ENCODE measurements at regions not wholly inside any gene's neighbourhood (a gene's known extent, or its start where the extent isn't known, plus 50 kb on each side); places are given as distances from the start of the nearest gene placed in this dataset.

DNA sequence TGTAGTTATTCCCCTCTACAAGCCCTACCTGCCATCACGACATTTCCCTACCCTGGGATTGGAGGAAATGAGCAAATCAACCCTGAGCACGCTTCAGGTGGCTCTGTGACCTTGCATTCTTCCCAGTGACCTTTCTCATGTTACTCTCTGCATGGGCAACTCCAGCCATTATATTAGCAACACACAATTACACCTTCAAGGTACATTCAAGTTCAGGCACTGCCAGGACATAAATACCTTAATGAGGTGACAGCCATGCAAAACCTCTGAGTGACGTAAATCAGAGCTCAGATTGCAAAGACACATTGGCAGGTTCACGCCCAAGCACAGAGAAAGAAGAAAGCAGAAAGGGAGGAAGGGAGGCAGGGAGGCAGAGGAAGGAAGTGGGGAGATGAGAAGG lies 68.7 kb upstream of the ALK start:
- Histone ChIP-seq H4K20me1 (ENCODE audit: insufficient read depth, low read length) (no peaks in the 10 kb centered on the region), H3K4me2 (ENCODE audit: low read depth, low read length) (no peak overlapping the region), H3K27me3 (ENCODE audit: control insufficient read depth in 1 of 2, insufficient read depth in 2 of 2, low read length in 2 of 2) (peaks cover 0 to 4% of the 10 kb centered on the region in 2 experiments; a peak in 1 of 5 replicates), H3K79me2 (ENCODE audit: insufficient read depth, low read length) (no peaks in the 10 kb centered on the region), H3K4me1 (ENCODE audit: insufficient read depth, low read length) (no peaks in the 10 kb centered on the region), H2AFZ (ENCODE audit: low read length) (no peak overlapping the region), H3K9ac (ENCODE audit: insufficient read depth, low read depth, low read length) (no peak overlapping the region), H3K36me3 (replicated peaks in 1 of 2; ENCODE audit: control insufficient read depth in 1 of 2, insufficient read depth in 2 of 2, low read length in 2 of 2) (no peaks in the 10 kb centered on the region), H3K4me3 (replicated peaks in 1 of 3; ENCODE audit: insufficient read depth in 1 of 3, low read depth in 2 of 3, low read length in 3 of 3) (no peak overlapping the region), H3K9me3 (ENCODE audit: low read length) (no peaks in the 10 kb centered on the region), H3K27ac (ENCODE audit: extremely low read length, insufficient read depth, low read length) (no peak overlapping the region)
- 9% methylated on average over 4 of the region's 4 CpGs for WGBS (ENCODE audit: low lambda C conversion rate)
- POLR2A ChIA-PET = no interaction called here
- CTCF ChIA-PET (ENCODE audit: low intra/inter-chr PET ratio, low total read pairs) = no interaction called here
- no peak for ATAC-seq
- in situ Hi-C loops (cut with HindIII; ENCODE audit: extremely low pct_ligation_motif_present, low pct_unique_long_range_greater_than_20kb) = no loop called here
- no peak for FAIRE-seq
- DNase-seq (ENCODE audit: low spot score) = no peak
- intact Hi-C loops (cut with micrococcal nuclease; ENCODE audit: unreplicated experiment) = no loop called here
- no TSS peak for BruUV-seq (replicated peaks)
- TF ChIP-seq SRY (CRISPR knock-in tag; IDR thresholded peaks at IDR 0.05) (no peak), CREB1 (IDR thresholded peaks at IDR 0.05) (peak; percentile 50; the same call in 1 of the 2 replicates), CREB1 (CRISPR knock-in tag; IDR thresholded peaks at IDR 0.05) (no peak)

DNA sequence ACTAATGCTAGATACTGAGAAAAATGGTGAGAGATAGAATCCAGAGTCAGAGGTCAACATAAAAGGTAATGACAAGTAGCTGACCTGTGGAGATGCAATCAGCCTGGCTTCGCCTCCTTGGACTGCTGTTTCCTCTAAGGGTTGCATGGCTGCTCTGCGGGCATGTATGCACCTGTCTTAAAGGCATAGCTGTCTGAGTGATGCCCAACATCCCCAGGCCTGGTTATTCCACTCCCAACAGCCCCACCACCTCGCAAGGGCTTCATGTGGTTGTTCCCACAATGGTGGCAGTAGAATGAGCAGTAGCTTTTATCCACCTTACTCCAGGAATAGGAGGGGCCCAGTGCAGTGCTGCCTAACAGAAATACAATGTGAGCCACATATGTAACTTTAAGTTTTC lies 69.7 kb upstream of the ALK start:
- intact Hi-C loops (cut with micrococcal nuclease; ENCODE audit: unreplicated experiment) (no loop called here), in situ Hi-C loops (cut with HindIII; ENCODE audit: extremely low pct_ligation_motif_present, low pct_unique_long_range_greater_than_20kb) (no loop called here)
- H3K9me3 ChIP-seq (ENCODE audit: low read length) = no peaks in the 10 kb centered on the region
- H3K4me3 ChIP-seq (replicated peaks in 1 of 3; ENCODE audit: insufficient read depth in 1 of 3, low read depth in 2 of 3, low read length in 3 of 3) = no peak overlapping the region
- no TSS peak for BruUV-seq (replicated peaks)
- no peaks in the 10 kb centered on the region for H3K79me2 ChIP-seq (ENCODE audit: insufficient read depth, low read length)
- no peaks in the 10 kb centered on the region for H3K36me3 ChIP-seq (replicated peaks in 1 of 2; ENCODE audit: control insufficient read depth in 1 of 2, insufficient read depth in 2 of 2, low read length in 2 of 2)
- no peaks in the 10 kb centered on the region for H3K4me1 ChIP-seq (ENCODE audit: insufficient read depth, low read length)
- H3K27ac ChIP-seq (ENCODE audit: extremely low read length, insufficient read depth, low read length) = no peak overlapping the region
- ChIA-PET POLR2A (no interaction called here), CTCF (ENCODE audit: low intra/inter-chr PET ratio, low total read pairs) (no interaction called here)
- TF ChIP-seq MAFK (conservative IDR thresholded peaks at IDR 0.05 in 1 of 2, IDR thresholded peaks at IDR 0.05 in 1 of 2; ENCODE audit: low read length in 2 of 2) (no peak), ESRRA (CRISPR knock-in tag; IDR thresholded peaks at IDR 0.05; ENCODE audit: low read depth) (no peak), SRF (IDR thresholded peaks at IDR 0.05; ENCODE audit: low read depth, low read length) (no peak), ZNF879 (CRISPR knock-in tag; IDR thresholded peaks at IDR 0.05) (no peak), ZFP1 (CRISPR knock-in tag; IDR thresholded peaks at IDR 0.05) (no peak), ZNF235 (CRISPR knock-in tag; IDR thresholded peaks at IDR 0.05; ENCODE audit: borderline replicate concordance) (no peak), ZBTB4 (CRISPR knock-in tag; IDR thresholded peaks at IDR 0.05; ENCODE audit: borderline replicate concordance) (no peak), ZNF556 (CRISPR knock-in tag; IDR thresholded peaks at IDR 0.05; ENCODE audit: borderline replicate concordance) (no peak), CHD4 (IDR thresholded peaks at IDR 0.05; ENCODE audit: borderline replicate concordance, low read length) (no peak), AFF4 (CRISPR knock-in tag; IDR thresholded peaks at IDR 0.05) (no peak)
- DNase-seq (ENCODE audit: low spot score) (no peak), FAIRE-seq (no peak), ATAC-seq (no peak)
- no peak overlapping the region for H3K4me2 ChIP-seq (ENCODE audit: low read depth, low read length)
- H3K27me3 ChIP-seq (ENCODE audit: control insufficient read depth in 1 of 2, insufficient read depth in 2 of 2, low read length in 2 of 2) = peaks cover 0 to 4% of the 10 kb centered on the region in 2 experiments; a peak in 1 of 5 replicates
- no peak overlapping the region for H2AFZ ChIP-seq (ENCODE audit: low read length)
- H3K9ac ChIP-seq (ENCODE audit: insufficient read depth, low read depth, low read length) = no peak overlapping the region
- no peaks in the 10 kb centered on the region for H4K20me1 ChIP-seq (ENCODE audit: insufficient read depth, low read length)
- WGBS (ENCODE audit: low lambda C conversion rate) = 0% methylated on average over 3 of the region's 3 CpGs

All from HepG2 (cell line).